IgD-negative memory B cell (primary cell): ENCODE measurements at regions not wholly inside any gene's neighbourhood (a gene's known extent, or its start where the extent isn't known, plus 50 kb on each side); places are given as distances from the start of the nearest gene placed in this dataset.
"Not testable (repeated sequence)": the region's sequence is repeated elsewhere in the genome, so short reads cannot be mapped to it uniquely, and the experiment has no call there.

ENCODE experiments used
- H3K27ac Mint-ChIP-seq, 3 donors: one replicate each; pipeline ENCODE4 v1.8.0; 2020 to 2022; ENCODE audit warnings: mild to moderate bottlenecking in 3 of 3, mixed read lengths in 3 of 3, moderate library complexity in 1 of 3
- H3K27me3 Mint-ChIP-seq: one replicate; pipeline ENCODE4 v1.8.0; 2021; ENCODE audit warnings: mixed read lengths
- H3K36me3 Mint-ChIP-seq: one replicate; pipeline ENCODE4 v1.8.0; 2020; ENCODE audit warnings: mild to moderate bottlenecking, mixed read lengths
- H3K4me1 Mint-ChIP-seq, 3 donors: one replicate each; pipeline ENCODE4 v1.8.0; 2020 to 2022; ENCODE audit warnings: mixed read lengths in 3 of 3, mild to moderate bottlenecking in 1 of 3
- H3K4me3 Mint-ChIP-seq, 4 donors: one replicate each; pipeline ENCODE4 v1.8.0; 2020 to 2022; ENCODE audit warnings: mild to moderate bottlenecking in 4 of 4, mixed read lengths in 4 of 4, moderate library complexity in 3 of 4
- H3K9me3 Mint-ChIP-seq, 3 donors: one replicate each; pipeline ENCODE4 v1.8.0; 2020 to 2021; ENCODE audit warnings: mixed read lengths in 3 of 3, mild to moderate bottlenecking in 1 of 3

- Mint-ChIP-seq H3K4me1 (no peaks in the 10 kb centered on the region), H3K4me3 (no peak overlapping the region), H3K27me3 (peaks cover 11% of the 10 kb centered on the region), H3K36me3 (no peaks in the 10 kb centered on the region), H3K9me3 (no peaks in the 10 kb centered on the region), H3K27ac (no peak overlapping the region)
Observed at GRCh38 chr15:60265057-60265456, 132.7 kb downstream of the ANXA2 start.

- peaks cover 9% of the 10 kb centered on the region for H3K27me3 Mint-ChIP-seq
- no peak overlapping the region for H3K27ac Mint-ChIP-seq
- H3K4me1 Mint-ChIP-seq, result no peaks in the 10 kb centered on the region
- peaks cover 2% of the 10 kb centered on the region for H3K36me3 Mint-ChIP-seq
- no peak overlapping the region for H3K4me3 Mint-ChIP-seq
- H3K9me3 Mint-ChIP-seq, result peaks cover 8 to 25% (median 8%) of the 10 kb centered on the region in 3 donors
Observed at GRCh38 chr15:60272623-60273022, 125.2 kb downstream of the ANXA2 start.

DNA sequence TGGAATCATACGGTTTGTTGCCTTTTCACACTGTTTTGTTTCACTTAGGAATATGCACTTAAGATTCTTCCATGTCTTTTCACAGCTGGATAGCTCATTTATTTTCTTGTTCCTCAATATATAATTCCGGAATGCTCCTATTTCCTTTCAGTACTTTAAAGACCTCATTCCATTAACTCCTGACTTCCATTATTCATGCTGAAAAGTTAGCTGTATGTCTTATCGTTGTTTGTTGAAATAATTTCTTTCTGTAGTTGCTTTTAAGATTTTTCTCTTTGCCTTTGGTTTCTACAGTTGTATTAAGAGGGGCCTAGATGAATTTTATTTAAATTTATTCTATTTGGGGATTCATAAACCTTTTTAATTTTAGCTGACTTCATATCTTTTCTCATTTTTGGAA, 122.2 kb downstream of the ANXA2 start:
- no peak overlapping the region for H3K4me3 Mint-ChIP-seq
- peaks cover 2% of the 10 kb centered on the region for H3K36me3 Mint-ChIP-seq
- H3K27ac Mint-ChIP-seq, result no peak overlapping the region
- peaks cover 10% of the 10 kb centered on the region for H3K27me3 Mint-ChIP-seq
- H3K4me1 Mint-ChIP-seq, result no peaks in the 10 kb centered on the region
- peaks cover 8 to 24% (median 8%) of the 10 kb centered on the region in 3 donors for H3K9me3 Mint-ChIP-seq

DNA sequence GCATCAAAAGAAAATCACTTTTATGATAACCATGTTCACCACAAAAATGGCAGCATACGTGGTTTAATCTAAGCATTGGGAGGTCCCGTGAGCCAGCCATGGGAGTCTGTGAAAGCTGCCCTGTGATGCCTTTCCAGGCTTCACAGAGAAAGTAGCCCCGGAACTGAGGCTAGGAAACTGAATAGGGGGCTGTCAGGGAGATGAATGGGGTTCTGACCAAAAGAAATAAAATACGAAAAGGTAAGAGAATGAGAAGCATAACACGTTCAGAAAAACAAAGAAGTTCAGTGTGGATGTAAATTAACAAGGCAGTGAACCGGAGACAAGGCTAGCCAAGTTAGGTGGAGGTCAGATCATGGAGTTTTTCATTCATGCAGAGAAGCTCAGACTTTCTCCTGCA, 118.9 kb downstream of the ANXA2 start:
- Mint-ChIP-seq H3K36me3 (peaks cover 2% of the 10 kb centered on the region), H3K4me3 (no peak overlapping the region), H3K27me3 (peaks cover 13% of the 10 kb centered on the region), H3K9me3 (peaks cover 6 to 15% (median 7%) of the 10 kb centered on the region in 3 donors), H3K27ac (no peak overlapping the region), H3K4me1 (no peaks in the 10 kb centered on the region)

DNA sequence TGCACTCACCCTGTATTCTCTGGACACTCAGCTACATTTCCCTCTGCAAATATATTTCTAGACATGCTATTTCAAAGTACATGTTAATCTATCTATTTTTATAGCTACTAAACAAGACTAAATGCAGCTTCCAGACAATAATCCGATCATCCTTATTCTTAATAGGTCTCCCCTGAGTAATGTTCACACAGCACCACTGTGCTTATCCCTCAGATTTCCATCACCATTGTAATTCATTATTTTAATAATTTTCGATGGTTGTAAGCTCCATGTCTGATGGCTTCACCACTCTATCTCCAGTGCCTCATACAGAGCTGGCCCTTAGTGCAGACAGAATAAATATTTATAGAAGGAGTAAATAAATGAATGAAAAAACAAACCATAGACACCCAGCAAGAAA, 117.5 kb downstream of the ANXA2 start:
- H3K4me1 Mint-ChIP-seq, result no peaks in the 10 kb centered on the region
- peaks cover 12% of the 10 kb centered on the region for H3K27me3 Mint-ChIP-seq
- no peak overlapping the region for H3K4me3 Mint-ChIP-seq
- H3K27ac Mint-ChIP-seq, result no peak overlapping the region
- peaks cover 2% of the 10 kb centered on the region for H3K36me3 Mint-ChIP-seq
- peaks cover 5 to 12% (median 9%) of the 10 kb centered on the region in 3 donors for H3K9me3 Mint-ChIP-seq

DNA sequence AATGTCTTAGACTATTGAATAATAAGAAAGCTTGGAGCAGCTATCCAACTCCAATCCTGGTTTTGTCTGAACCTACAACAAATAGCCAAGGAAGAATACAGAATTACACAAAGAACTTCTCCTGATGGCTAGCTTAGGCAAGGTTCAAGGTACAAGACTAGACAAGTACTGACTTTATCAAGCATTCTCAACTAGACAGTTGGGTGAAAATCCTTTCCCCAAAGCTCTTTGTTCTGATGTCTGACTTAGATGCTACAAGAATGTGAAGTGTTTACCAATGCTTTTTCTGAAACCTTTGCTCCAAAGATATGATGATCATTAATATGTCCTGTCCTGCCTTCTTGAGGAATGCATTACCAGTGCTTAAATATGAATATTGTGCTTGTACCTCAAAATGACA, 113.8 kb downstream of the ANXA2 start:
- Mint-ChIP-seq H3K27ac (no peak overlapping the region), H3K27me3 (peaks cover 8% of the 10 kb centered on the region), H3K4me3 (no peak overlapping the region), H3K4me1 (no peaks in the 10 kb centered on the region), H3K9me3 (peaks cover 0 to 8% (median 4%) of the 10 kb centered on the region in 3 donors), H3K36me3 (no peaks in the 10 kb centered on the region)

DNA sequence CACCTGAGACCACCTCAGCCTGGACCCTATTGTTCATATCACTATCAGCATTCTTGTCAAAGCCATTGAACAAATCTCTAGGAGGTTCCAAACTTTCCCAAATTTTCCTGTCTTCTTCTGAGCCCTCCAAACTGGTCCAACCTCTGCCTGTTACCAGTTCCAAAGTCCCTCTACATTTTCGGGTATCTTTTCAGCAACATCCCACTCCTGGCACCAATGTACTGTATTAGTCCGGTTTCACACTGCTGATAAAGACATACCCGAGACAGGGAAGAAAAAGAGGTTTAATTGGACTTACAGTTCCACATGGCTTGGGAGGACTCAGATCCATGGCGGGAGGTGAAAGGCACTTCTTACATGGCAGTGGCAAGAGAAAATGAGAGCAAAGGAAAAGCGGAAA, 101.9 kb downstream of the ANXA2 start:
- not testable (repeated sequence) for H3K4me1 Mint-ChIP-seq, H3K9me3 Mint-ChIP-seq, H3K27me3 Mint-ChIP-seq, H3K27ac Mint-ChIP-seq, H3K36me3 Mint-ChIP-seq, H3K4me3 Mint-ChIP-seq

- Mint-ChIP-seq H3K27ac (no peak overlapping the region), H3K4me1 (no peaks in the 10 kb centered on the region), H3K27me3 (no peaks in the 10 kb centered on the region)
Observed at GRCh38 chr15:60297047-60297446, 100.7 kb downstream of the ANXA2 start.

More at GRCh38 chr15:60297047-60297446, 100.7 kb downstream of the ANXA2 start:
- Mint-ChIP-seq H3K4me3 (no peak overlapping the region), H3K36me3 (no peaks in the 10 kb centered on the region), H3K9me3 (peaks cover 0 to 9% (median 7%) of the 10 kb centered on the region in 3 donors)
